Suppressor macrophage treated with lipopolysaccharide for 1 hour (primary cell): ENCODE measurements at regions not wholly inside any gene's neighbourhood (a gene's known extent, or its start where the extent isn't known, plus 50 kb on each side); places are given as distances from the start of the nearest gene placed in this dataset.
"Not testable (repeated sequence)": the region's sequence is repeated elsewhere in the genome, so short reads cannot be mapped to it uniquely, and the experiment has no call there.

Experiments
- DNase-seq, 3 donors: peaks; one replicate each; pipeline ENCODE4 v3.0.0-alpha.2; 2020 to 2022

- not testable (repeated sequence) for DNase-seq
Measured at GRCh38 chr15:92827991-92828390, 72.1 kb upstream of the CHD2 start.

DNA sequence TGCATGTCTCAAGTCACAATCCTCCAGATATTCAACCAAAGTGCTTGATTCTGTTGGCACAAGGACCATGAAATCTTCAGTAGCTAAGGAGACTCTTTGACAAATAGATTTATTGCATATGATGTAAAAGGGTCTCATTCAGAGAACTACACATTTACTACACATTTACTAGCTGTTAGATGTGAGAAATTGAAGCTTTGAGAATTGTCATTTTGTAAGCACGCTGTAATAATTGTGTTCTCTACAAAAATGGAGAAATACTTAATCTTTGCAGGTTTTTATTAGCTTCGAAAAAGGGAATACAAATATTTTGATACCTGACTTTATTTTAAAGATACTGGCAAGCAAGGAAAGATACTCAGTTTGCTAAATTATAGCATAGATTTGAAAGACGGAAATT lies 70.2 kb upstream of the CHD2 start:
- DNase-seq: no peak

DNA sequence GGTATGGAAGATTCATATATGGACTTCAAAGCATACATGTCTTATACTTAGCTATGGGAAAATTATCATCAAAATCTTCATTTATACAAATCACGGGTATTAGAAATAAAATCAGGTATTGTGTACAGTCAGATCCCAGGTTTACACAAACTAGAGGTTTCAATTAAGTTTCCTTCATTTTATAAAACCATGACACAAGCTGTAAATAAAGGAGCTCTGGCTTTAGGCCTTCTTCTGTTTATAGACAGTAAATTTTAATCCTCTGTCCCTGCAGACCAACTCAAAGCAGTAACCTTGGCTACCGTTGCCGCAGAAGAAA lies 68.8 kb upstream of the CHD2 start:
- no peak for DNase-seq

DNA sequence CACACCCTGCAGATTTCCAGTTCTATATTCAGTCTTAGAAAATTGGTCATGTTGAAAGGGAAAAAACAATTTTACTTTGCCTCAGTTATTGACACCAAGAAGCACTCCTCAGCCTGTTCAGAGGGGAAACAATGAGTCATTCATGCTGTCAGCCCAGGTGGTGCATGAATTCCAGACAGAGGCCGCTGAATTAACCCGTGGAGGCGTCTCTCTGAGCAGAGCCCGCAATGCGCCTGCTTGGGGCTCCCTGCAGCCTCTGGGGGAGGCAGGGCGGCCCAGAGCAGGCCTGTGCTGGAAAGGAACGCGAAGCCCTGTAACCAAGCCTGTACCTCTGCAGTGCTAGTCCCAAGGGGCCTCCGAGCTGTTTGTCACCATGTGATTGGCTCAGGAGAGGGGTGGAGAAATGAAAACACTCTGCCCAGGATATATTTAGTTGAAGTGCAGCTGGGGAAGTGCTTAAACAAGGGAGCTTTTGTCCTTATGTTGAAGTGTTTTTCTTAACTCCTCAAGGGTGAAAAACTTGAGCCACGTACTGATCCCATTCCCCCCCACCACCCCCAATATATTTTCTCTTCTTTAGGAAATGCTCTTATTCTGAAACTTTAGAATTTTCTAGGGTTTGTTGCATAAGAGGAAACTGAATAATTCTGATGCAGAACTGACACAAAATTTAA lies 68.3 kb upstream of the CHD2 start:
- DNase-seq: peak; percentile 80 to 89 (median 87)

DNA sequence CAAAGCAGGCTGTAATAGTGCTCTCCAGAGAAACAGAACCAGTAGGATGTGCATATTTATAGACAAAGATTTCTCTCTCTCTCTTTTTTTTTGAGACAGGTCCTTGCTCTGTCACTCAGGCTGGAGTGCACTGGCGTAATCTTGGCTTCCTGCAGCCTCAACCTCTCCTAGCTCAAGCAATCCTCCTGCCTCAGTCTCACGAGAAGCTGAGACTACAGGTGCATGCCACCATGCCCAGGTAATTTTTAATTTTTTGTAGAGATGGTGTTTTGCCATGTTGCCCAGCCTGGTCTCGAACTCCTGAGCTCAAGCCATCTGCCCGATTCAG lies 67.1 kb upstream of the CHD2 start:
- DNase-seq: no peak

DNA sequence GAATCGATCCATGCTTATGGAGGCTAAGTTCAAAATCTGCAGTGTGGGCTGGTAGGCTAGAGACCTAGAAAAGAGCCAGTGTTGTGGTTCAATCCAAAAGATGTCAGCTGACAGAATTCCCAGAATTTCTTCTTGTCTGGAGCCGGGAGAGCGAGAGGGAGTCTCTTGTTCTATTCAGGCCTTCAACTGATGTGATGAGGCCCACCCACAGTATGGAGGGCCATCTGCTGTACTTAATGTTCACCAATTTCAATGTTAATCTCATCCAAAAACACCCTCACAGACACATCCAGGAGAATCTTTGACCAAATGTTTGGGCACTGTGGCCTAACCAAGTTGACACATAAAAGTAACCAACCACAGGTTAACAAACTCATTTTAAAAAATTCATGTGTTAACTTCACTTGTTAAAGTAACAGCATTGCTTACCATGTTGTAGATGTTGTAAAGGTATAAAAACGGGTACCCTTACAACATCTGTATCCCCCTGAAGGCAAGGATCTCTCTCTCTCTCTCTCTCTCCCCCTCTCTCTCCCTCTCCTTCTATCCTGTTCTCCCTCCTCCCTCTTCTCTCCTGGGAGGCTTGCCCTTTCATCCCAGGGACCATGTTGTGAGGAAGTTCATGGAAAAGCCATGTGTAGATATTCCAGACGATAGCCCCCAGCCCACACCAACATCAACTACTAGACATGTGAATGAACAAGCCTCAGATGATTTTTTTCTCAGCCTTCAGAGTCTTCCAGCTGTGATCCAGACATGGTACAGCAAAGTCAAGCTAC lies 66.4 kb upstream of the CHD2 start:
- DNase-seq: no peak

DNA sequence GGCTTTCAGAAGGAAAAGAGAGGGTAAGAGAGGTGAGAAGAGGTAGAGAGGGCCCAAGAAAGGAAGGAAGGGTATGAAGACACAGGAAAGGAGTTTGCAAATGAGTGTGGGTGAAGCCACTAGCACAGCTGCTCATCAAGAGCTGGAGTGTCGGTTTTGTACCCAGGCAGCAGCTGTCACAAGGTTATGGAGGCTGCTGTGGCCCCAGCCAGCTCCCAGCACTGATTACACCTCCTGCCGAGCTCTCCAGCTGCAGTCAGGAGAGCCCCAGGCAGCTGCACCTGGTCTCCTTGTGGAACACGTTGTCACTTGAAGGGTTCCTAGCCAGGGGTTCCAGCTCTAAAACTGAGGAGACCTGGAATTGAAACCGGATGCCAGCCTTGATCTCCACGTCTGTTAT lies 60.4 kb upstream of the CHD2 start:
- no peak for DNase-seq

GRCh38 chr15:92840149-92840548 lies 60.0 kb upstream of the CHD2 start:
- DNase-seq: no peak

DNA sequence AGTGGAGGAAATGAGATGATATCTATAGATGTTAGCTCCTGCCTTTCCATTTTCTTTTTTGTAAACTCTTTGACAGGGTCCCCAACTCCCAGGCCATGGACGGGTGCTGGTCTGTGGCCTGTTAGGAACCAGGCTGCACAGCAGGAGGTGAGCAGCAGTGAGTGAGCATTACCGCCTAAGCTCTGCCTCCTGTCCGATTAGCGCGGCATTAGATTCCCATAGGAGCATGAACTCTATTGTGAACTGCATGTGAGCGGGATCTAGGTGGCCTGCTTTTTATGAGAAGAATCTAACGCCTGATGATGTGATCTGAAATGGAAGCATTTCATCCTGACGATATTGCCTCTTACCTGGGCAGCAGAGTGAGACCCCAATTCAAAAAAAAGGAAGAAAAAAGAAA lies 56.8 kb upstream of the CHD2 start:
- DNase-seq: no peak

DNA sequence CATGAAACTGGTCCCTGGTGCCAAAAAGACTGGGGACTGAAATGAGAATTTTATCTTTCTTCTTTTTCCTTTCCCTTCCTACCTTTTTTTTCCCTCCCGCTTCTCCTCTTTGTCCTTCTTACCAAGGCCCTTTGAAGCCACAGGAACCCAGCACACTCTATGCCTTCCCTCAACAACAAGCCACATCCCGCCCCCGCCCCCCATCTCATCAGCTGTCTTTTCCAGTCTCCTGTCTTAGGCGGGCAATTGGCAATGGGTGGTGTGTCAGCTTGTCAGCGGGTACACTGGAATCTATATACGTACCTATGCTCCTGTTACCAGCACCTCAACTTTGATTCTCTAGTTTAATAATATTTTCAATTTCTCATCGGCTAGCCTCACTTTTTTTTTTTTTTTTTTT lies 56.3 kb upstream of the CHD2 start:
- no peak for DNase-seq

GRCh38 chr15:92845126-92845508 lies 55.0 kb upstream of the CHD2 start:
- DNase-seq: peak; percentile 89 to 97 (median 97)

DNA sequence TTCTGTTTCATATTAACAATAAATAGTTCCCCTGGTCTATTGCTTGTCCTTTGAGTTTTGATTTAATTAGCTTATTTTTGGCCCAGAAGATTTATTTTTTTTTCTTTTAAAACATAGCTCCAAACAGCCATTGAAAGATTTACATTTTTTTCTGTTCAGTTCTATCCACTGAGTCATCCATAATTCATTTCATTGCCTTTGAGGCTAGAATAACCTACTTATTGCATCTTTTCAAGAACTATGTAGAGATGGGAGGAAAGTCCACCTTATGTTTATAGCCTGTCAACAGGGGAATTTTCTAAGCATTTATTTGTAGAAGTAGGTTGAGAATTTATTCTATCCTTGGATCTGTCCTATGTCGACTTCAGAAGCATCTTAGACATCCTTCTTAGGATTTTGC lies 53.4 kb upstream of the CHD2 start:
- peak in 1 of 3 donors; percentile 26 for DNase-seq

DNA sequence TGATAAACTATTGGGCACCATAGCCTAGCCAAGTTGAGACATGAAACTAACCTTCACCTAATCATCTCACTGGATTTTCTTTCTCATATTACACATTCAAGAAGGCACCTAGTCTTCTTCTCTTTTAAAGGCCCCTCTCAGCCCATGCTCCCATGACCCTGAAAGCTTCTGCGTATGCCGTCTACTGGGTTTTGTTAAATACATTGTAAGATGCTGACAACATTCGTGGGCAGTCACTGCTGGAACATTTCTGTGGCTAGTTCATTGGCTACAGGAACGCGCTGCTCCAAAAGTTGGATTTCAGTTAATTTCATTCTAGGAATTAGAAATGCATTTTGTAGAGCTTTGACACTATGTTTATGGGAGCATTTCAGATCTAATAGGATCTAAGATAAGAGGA lies 52.3 kb upstream of the CHD2 start:
- no peak for DNase-seq

DNA sequence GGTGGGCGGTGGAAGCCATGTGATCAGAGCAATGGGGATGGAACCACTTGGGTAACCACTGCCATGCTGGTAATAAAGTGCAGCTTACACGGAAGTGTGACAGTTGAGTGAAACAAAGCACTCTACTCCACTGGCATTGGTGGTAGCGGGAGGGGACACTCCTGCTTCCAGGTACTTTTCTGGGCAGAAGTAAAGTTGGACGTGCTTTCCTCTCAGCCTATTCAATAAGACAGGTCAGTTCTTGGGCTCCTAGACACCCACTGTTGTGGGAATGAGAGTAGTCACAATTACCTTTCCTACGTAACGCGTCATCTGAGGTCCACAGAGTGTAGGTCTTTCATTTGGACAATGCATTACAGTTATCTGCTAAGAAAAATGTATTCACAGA lies 51.7 kb upstream of the CHD2 start:
- no peak for DNase-seq

- DNase-seq: peak; percentile 70 to 78 (median 77)
Measured at GRCh38 chr15:92848852-92849598, 51.1 kb upstream of the CHD2 start.

GRCh38 chr15:92850218-92850617 lies 49.9 kb upstream of the CHD2 start:
- not testable (repeated sequence) for DNase-seq
